Left ventricle myocardium inferior (tissue), 1 donor: ENCODE measurements at regions not wholly inside any gene's neighbourhood (a gene's known extent, or its start where the extent isn't known, plus 50 kb on each side); places are given as distances from the start of the nearest gene placed in this dataset.

Experiments used
- DNase-seq: peaks from one replicate; pipeline ENCODE4 v3.0.0-alpha.2; 2020
- H3K27ac ChIP-seq: fragments of 200-600 bp; replicated peaks from 2 replicates; pipeline ENCODE4 v1.8.0; 2021
- H3K27me3 ChIP-seq: fragments of 200-600 bp; 2 replicates; pipeline ENCODE4 v1.8.0; 2021; ENCODE audit warnings: low read depth
- H3K36me3 ChIP-seq: fragments of 200-600 bp; 2 replicates; pipeline ENCODE4 v1.8.0; 2021
- H3K4me1 ChIP-seq: fragments of 200-600 bp; 2 replicates; pipeline ENCODE4 v1.8.0; 2021
- H3K4me3 ChIP-seq: fragments of 200-600 bp; 2 replicates; pipeline ENCODE4 v1.8.0; 2021; ENCODE audit warnings: mild to moderate bottlenecking, moderate library complexity
- H3K9me3 ChIP-seq: fragments of 200-600 bp; replicated peaks from 2 replicates; pipeline ENCODE4 v1.8.0; 2021
- CTCF ChIP-seq: fragments of 200-600 bp; IDR thresholded peaks from 2 replicates; pipeline ENCODE4 v1.8.0; 2021; ENCODE audit warnings: antibody characterized with exemption, mild to moderate bottlenecking, borderline replicate concordance
- intact Hi-C: fragments of 100-400 bp; cut with micrococcal nuclease; formaldehyde crosslinking; loops from one replicate; pipeline ENCODE4 v1.11.0; 2022
- donor health status: DM: no; HTN: yes; CAD: no; lungs with severe emphysema.

GRCh38 chr7:8314566-8314965, 52.6 kb upstream of the ICA1 start:
- Histone ChIP-seq H3K4me1 (no peaks in the 10 kb centered on the region), H3K36me3 (no peaks in the 10 kb centered on the region), H3K27me3 (peaks cover 7% of the 10 kb centered on the region), H3K9me3 (peaks cover 37% of the 10 kb centered on the region), H3K27ac (no peak overlapping the region), H3K4me3 (no peak overlapping the region)
- no peak for DNase-seq
- intact Hi-C loops = no loop called here
- TF ChIP-seq CTCF = no peak

GRCh38 chr7:8319115-8319514, 57.1 kb upstream of the ICA1 start:
- no peaks in the 10 kb centered on the region for H3K4me1 ChIP-seq
- no peak overlapping the region for H3K4me3 ChIP-seq
- no peak for TF ChIP-seq CTCF
- peaks cover 21% of the 10 kb centered on the region for H3K9me3 ChIP-seq
- no peaks in the 10 kb centered on the region for H3K36me3 ChIP-seq
- intact Hi-C loops = no loop called here
- H3K27ac ChIP-seq = no peak overlapping the region
- H3K27me3 ChIP-seq = peaks cover 7% of the 10 kb centered on the region
- no peak for DNase-seq

GRCh38 chr7:8320174-8320573, 58.2 kb upstream of the ICA1 start:
- H3K4me3 ChIP-seq = no peak overlapping the region
- H3K27me3 ChIP-seq = peaks cover 7% of the 10 kb centered on the region
- H3K27ac ChIP-seq = no peak overlapping the region
- intact Hi-C loops = no loop called here
- no peak for DNase-seq
- H3K9me3 ChIP-seq = peaks cover 12% of the 10 kb centered on the region
- no peak for TF ChIP-seq CTCF
- no peaks in the 10 kb centered on the region for H3K4me1 ChIP-seq
- no peaks in the 10 kb centered on the region for H3K36me3 ChIP-seq

- no peak for DNase-seq
- Histone ChIP-seq H3K27ac (no peak overlapping the region), H3K36me3 (no peaks in the 10 kb centered on the region), H3K27me3 (peaks cover 5% of the 10 kb centered on the region), H3K4me1 (no peaks in the 10 kb centered on the region), H3K9me3 (peaks cover 12% of the 10 kb centered on the region), H3K4me3 (no peak overlapping the region)
- no peak for TF ChIP-seq CTCF
- intact Hi-C loops = no loop called here
Observed at GRCh38 chr7:8321312-8321711, 59.3 kb upstream of the ICA1 start.

- Histone ChIP-seq H3K9me3 (peaks cover 12% of the 10 kb centered on the region), H3K4me1 (no peaks in the 10 kb centered on the region), H3K4me3 (no peak overlapping the region), H3K27ac (no peak overlapping the region), H3K27me3 (no peaks in the 10 kb centered on the region), H3K36me3 (no peaks in the 10 kb centered on the region)
- TF ChIP-seq CTCF = no peak
- intact Hi-C loops = no loop called here
- no peak for DNase-seq
Observed at GRCh38 chr7:8322667-8323066, 60.7 kb upstream of the ICA1 start.

- no peak for TF ChIP-seq CTCF
- intact Hi-C loops = no loop called here
Observed at GRCh38 chr7:8325067-8325466, 63.1 kb upstream of the ICA1 start.

More at GRCh38 chr7:8325067-8325466, 63.1 kb upstream of the ICA1 start:
- Histone ChIP-seq H3K27ac (no peak overlapping the region), H3K4me1 (no peaks in the 10 kb centered on the region), H3K36me3 (no peaks in the 10 kb centered on the region), H3K9me3 (no peaks in the 10 kb centered on the region), H3K27me3 (no peaks in the 10 kb centered on the region), H3K4me3 (no peak overlapping the region)
- DNase-seq = no peak
